HG02759 (cell line): ENCODE measurements at regions not wholly inside any gene's neighbourhood (a gene's known extent, or its start where the extent isn't known, plus 50 kb on each side); places are given as distances from the start of the nearest gene placed in this dataset.
A peak's percentile ranks its signal among the peaks of the same experiment; 100 is the strongest.
"Not testable (repeated sequence)": the region's sequence is repeated elsewhere in the genome, so short reads cannot be mapped to it uniquely, and the experiment has no call there.

Source experiments
- ATAC-seq: cut with Tn5 transposase; IDR thresholded peaks from one replicate; pipeline ENCODE4 v1.9.1; 2021; ENCODE audit warnings: mild to moderate bottlenecking, moderate library complexity; ENCODE audit not compliant: unreplicated experiment

GRCh38 chr2:90029080-90029428, 1337.6 kb downstream of the RPIA start:
- not testable (repeated sequence) for ATAC-seq

DNA sequence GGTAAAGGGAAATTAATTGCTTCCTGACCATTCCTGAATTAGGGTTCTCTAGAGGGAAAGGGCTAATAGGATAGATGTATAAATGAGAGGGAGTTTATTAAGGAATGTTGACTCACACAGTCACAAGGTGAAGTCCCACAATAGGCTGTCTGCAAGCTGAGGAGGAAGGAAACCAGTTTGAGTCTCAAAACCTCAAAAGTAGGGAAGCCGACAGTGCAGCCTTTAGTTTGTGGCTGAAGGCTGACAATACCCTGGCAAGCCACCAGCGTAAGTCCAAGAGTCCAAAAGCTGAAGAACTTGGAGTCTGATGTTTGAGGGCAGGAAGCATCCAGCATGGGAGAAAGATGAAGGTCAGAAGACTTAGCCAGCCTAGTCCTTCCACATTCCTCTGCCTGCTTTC, 1340.8 kb downstream of the RPIA start:
- ATAC-seq: not testable (repeated sequence)

DNA sequence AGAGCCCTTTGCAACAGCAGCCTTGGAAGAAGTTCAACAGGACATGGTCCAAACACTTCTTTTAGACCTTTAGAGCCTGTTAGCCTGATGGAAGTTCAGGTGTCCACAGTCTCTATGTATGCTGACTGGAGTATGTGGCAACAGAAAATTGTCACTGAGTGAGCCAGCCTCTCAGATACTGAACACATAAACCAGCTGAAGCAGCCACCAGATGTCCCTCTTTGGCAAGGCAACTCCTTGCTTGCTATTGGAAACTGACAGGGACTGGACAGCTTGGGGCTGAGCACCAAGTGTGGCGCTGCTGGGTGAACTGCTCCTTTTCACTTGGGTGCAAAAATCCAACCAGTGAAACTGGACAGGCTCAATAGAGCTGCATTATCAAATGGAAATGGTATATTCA, 1344.9 kb downstream of the RPIA start:
- ATAC-seq: not testable (repeated sequence)

DNA sequence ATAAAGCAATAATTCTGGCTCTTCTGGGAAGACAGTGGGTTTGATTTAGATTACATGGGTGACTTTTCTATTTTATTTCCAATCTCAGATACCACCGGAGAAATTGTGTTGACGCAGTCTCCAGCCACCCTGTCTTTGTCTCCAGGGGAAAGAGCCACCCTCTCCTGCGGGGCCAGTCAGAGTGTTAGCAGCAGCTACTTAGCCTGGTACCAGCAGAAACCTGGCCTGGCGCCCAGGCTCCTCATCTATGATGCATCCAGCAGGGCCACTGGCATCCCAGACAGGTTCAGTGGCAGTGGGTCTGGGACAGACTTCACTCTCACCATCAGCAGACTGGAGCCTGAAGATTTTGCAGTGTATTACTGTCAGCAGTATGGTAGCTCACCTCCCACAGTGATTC, 1347.6 kb downstream of the RPIA start:
- ATAC-seq: not testable (repeated sequence)

DNA sequence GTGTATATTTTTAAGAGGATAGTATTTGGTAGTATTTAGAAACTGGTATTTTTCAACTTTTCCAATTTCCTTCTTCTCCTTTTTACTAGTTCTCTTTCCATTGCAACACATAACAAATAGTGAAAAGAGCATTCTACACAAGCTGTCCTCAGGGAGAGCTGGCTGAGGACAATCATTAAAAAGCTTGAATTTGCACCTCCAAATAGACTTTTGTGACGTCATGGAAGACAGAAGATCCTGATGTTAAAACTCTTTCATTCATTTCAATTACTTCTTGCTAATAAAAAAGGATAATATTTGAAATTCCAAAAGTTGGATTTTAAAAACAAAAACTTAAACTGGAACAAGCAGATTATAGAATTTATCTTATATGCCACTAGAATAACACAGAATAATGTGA, 1356.3 kb downstream of the RPIA start:
- not testable (repeated sequence) for ATAC-seq

DNA sequence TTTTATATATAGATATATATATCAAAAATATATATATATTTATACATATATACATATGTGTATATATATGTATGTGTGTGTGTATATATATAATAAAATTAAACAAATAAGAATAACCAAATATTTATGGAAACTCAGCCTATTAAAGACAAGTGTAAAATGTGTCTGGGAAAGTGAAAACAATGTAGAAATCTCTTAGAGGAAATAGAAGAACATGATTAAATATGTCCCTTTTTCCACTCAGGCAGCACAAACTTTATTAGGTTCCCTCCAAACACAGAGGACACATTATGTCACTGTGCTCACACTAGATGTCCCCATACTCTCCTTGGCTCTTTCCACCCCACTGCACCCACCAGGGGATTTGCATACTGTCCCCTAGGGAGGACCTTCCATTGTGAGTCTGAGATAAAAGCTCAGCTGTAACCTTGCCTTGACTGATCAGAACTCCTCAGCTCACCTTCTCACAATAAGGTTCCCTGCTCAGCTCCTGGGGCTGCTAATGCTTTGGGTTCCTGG, 1360.7 kb downstream of the RPIA start:
- not testable (repeated sequence) for ATAC-seq

- peak; percentile 98 for ATAC-seq
Observed at GRCh38 chr2:90069290-90069894, 1377.9 kb downstream of the RPIA start.

DNA sequence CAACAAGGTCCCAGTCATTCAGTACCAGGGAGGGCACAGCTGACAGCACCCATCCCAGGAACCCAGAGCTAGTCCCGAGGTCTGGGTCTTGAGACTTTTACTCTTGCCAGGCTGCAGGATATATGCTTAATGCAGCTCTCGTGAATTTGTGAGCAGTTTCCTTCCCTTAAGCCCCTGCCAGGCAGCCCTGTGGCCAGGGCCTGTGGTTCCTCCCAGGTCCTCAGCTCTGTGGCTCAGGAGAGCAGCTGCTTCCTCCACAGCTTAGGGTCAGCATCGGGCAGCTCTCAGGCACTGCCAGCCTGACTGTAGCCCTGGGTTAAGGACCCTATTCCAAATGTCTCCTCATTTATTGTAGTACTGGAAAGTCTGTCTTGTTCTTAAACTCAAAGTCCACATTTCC, 1384.8 kb downstream of the RPIA start:
- ATAC-seq: no peak

- no peak for ATAC-seq
Observed at GRCh38 chr2:90077948-90078347, 1386.5 kb downstream of the RPIA start.

- ATAC-seq: no peak
Observed at GRCh38 chr2:90079374-90079773, 1387.9 kb downstream of the RPIA start.

DNA sequence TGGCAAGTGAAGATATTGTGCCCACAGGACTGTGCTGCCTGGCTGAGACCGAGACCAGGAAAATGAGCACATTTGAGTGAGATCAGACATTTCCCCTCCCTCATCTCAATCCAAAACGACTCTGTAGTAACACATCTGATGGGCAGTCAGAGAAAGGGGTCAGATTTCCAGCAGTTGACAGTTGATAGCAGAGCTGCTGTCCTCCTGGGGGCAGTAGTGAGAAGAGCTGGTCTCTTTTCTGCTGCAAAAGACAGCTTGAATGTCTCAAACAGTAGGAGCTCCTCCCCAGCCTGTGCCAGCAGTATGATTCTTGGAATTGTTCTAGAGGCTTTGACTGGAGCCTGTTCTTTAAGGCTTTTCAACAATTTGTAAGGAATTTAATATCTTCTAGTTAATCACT, 1396.3 kb downstream of the RPIA start:
- not testable (repeated sequence) for ATAC-seq

- peak; percentile 78 for ATAC-seq
Observed at GRCh38 chr2:90093571-90094270, 1402.2 kb downstream of the RPIA start.

GRCh38 chr2:90097617-90098016, 1406.1 kb downstream of the RPIA start:
- ATAC-seq: not testable (repeated sequence)

DNA sequence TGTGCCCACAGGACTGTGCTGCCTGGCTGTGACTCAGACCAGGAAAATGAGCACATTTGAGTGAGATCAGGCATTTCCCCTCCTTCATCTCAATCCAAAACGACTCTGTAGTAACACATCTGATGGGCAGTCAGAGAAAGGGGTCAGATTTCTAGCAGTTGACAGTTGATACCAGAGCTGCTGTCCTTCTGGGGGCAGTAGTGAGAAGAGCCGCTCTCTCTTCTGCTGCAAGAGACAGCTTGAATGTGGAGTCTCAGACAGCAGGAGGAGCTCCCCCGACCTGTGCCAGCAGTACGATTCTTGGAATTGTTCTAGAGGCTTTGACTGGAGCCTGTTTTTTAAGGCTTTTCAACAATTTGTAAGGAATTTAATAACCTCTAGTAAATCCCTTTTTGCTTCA, 1413.7 kb downstream of the RPIA start:
- not testable (repeated sequence) for ATAC-seq

DNA sequence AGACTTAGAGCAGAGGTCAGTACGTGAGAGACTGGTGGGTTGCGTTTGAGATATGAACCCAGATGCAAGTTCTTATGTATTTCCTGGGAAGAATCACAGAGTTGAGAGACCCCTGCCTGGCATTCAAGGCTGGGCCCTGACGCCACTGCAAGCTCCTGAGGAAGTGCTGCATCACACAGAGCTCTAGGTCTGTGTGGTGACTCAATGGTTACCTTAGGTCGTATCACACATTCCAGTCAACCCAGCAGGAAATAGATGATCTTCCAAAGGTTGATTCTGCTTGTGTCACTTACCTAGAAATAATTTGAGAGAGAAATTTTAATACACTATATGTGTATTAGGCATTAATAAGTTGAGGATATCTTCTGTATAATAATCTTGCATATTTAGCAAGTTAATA, 1431.9 kb downstream of the RPIA start:
- not testable (repeated sequence) for ATAC-seq

DNA sequence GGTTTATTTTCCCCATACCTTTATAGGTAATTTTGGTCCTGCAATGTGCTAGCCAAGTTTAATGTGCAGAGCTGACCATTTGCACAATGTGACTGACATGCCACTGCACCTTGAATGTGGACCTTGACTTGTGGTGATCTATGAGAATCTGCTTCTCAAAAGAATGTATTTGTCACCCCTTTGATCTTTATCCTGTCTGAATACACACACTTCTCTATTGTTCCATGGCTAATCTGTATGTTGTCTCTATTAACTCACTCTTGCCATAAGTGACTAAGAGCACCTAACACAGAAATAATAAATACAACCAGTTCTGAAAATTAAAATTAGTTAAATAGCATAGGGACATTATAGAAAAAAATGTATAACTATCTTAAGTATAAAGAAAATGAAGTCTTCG, 1447.6 kb downstream of the RPIA start:
- ATAC-seq: not testable (repeated sequence)

GRCh38 chr2:90141558-90141957, 1450.1 kb downstream of the RPIA start:
- not testable (repeated sequence) for ATAC-seq

GRCh38 chr2:90151805-90152204, 1460.3 kb downstream of the RPIA start:
- ATAC-seq: not testable (repeated sequence)

- not testable (repeated sequence) for ATAC-seq
Observed at GRCh38 chr2:90170978-90171377, 1479.5 kb downstream of the RPIA start.

GRCh38 chr2:90173081-90173480, 1481.6 kb downstream of the RPIA start:
- ATAC-seq: not testable (repeated sequence)

DNA sequence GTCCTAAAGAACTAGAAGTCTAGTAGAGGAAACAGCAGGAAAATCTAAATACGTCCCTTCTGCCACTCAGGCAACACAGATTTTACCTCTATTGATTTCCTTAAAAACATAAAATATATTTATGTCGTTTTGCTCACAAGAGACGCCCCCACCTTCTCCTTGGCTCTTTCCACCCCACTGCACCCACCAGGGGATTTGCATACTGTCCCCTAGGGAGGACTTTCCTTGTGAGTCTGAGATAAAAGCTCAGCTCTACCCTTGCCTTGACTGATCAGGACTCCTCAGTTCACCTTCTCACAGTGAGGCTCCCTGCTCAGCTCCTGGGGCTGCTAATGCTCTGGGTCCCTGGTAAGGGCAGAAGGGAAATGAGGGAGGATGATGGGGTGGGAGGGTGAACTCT, 1488.1 kb downstream of the RPIA start:
- ATAC-seq: not testable (repeated sequence)

DNA sequence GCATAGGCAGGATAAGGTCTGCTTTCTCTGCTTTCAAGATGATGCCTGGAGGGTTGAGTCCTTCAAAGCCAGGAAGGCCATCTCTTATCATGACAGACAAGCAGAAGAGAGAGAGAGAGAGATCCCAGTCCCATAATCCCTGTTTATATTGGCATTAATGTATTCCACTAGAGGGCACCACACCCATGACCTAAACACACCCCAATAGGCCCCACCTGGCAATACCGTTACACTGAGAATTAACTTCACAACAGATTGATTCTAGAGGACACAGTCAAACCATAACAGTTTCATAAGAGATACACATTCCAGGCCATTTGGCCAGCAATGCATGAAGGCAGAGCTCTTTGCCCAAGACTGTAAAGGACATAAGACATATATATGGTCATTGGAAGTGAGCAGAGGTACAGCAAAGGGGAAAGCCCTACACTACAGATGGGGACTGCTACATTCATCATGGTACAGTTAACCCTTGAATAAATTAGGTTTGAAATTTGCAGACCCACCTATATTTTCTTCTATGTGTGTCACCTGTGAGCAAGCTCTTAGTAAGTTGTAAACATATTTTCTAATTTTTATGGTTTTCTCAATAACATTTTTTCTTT, 1516.1 kb downstream of the RPIA start:
- ATAC-seq: no peak
